IPS-20b (cell line): ENCODE measurements at regions not wholly inside any gene's neighbourhood (a gene's known extent, or its start where the extent isn't known, plus 50 kb on each side); places are given as distances from the start of the nearest gene placed in this dataset.

ENCODE experiments used
- H3K27ac ChIP-seq: one replicate; pipeline ENCODE4 v1.5.1; 2013; ENCODE audit warnings: low read length
- H3K27me3 ChIP-seq: 2 replicates; pipeline ENCODE4 v1.6.1; 2013; ENCODE audit warnings: mild to moderate bottlenecking, low read length, inconsistent platforms; ENCODE audit not compliant: insufficient read depth
- H3K36me3 ChIP-seq: 2 replicates; pipeline ENCODE4 v1.6.1; 2013; ENCODE audit warnings: low read depth, mild to moderate bottlenecking, inconsistent platforms, low read length, moderate library complexity; ENCODE audit not compliant: insufficient read depth
- H3K4me1 ChIP-seq: 2 replicates; pipeline ENCODE4 v1.6.1; 2013; ENCODE audit warnings: mild to moderate bottlenecking, control low read depth, inconsistent platforms, low read length, moderate library complexity; ENCODE audit not compliant: insufficient read depth
- H3K4me3 ChIP-seq: 2 replicates; pipeline ENCODE4 v1.5.1; 2013; ENCODE audit warnings: mild to moderate bottlenecking, low read length, inconsistent platforms
- H3K9ac ChIP-seq: 2 replicates; pipeline ENCODE4 v1.6.1; 2013; ENCODE audit warnings: low read depth, mild to moderate bottlenecking, inconsistent platforms, low read length, moderate library complexity
- H3K9me3 ChIP-seq: 2 replicates; pipeline ENCODE4 v1.6.1; 2013; ENCODE audit warnings: mild to moderate bottlenecking, low read depth, low read length, inconsistent platforms; ENCODE audit not compliant: insufficient read depth

DNA sequence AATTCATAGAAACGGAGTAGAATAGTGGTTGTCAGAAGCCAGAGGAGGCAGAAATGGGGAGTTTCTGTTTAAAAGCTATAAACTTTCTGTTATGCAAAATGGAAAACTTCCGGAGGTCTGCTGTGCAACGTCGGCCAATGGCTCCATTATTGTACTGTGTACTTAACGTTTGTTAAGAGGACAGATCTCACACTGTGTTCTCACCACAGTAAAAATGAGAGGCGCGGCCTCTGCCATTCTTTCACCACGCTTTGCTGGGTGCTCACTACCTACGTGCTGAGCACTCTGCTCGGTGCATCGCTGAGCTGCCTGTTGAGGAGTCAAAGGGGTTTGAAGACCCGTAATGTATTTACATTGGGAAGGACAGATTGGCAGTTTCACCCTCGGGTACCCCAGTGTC, 218.8 kb upstream of the B3GAT1 start:
- Histone ChIP-seq H3K27me3 (no peaks in the 10 kb centered on the region), H3K9me3 (no peaks in the 10 kb centered on the region), H3K27ac (no peak overlapping the region), H3K4me3 (no peak overlapping the region), H3K4me1 (no peaks in the 10 kb centered on the region), H3K9ac (no peak overlapping the region), H3K36me3 (no peaks in the 10 kb centered on the region)

- H3K9ac ChIP-seq: no peak overlapping the region
- no peaks in the 10 kb centered on the region for H3K36me3 ChIP-seq
- H3K27me3 ChIP-seq: no peaks in the 10 kb centered on the region
- H3K9me3 ChIP-seq: no peaks in the 10 kb centered on the region
- H3K27ac ChIP-seq: no peak overlapping the region
- no peak overlapping the region for H3K4me3 ChIP-seq
- H3K4me1 ChIP-seq: no peaks in the 10 kb centered on the region
Measured at GRCh38 chr11:134628426-134628825, 216.4 kb upstream of the B3GAT1 start.

DNA sequence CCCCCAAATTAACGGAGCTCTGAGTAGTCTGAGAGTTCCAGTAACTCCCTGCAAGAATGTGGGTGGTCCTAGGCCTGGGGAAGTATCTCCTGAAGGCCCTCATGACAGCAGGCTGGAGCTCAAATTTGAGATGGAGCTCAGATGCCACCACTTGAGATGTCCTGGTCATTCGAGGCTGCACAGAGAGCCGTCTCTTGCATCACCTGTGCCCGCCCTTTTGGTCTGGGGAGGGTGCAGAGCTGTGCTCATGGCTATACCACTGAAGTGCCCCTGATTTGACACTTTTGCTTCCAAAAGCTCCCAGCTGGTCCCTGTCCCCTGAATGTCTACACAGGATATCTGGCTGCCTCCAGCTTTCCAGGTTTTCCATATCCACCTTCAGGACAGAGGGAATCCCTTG, 214.0 kb upstream of the B3GAT1 start:
- no peaks in the 10 kb centered on the region for H3K27me3 ChIP-seq
- H3K36me3 ChIP-seq: no peaks in the 10 kb centered on the region
- H3K9me3 ChIP-seq: no peaks in the 10 kb centered on the region
- H3K9ac ChIP-seq: no peak overlapping the region
- H3K4me3 ChIP-seq: no peak overlapping the region
- H3K4me1 ChIP-seq: no peaks in the 10 kb centered on the region
- no peak overlapping the region for H3K27ac ChIP-seq

GRCh38 chr11:134625631-134626030, 213.6 kb upstream of the B3GAT1 start:
- Histone ChIP-seq H3K4me1 (no peaks in the 10 kb centered on the region), H3K27me3 (no peaks in the 10 kb centered on the region), H3K9me3 (no peaks in the 10 kb centered on the region), H3K27ac (no peak overlapping the region), H3K36me3 (no peaks in the 10 kb centered on the region), H3K4me3 (no peak overlapping the region), H3K9ac (no peak overlapping the region)

DNA sequence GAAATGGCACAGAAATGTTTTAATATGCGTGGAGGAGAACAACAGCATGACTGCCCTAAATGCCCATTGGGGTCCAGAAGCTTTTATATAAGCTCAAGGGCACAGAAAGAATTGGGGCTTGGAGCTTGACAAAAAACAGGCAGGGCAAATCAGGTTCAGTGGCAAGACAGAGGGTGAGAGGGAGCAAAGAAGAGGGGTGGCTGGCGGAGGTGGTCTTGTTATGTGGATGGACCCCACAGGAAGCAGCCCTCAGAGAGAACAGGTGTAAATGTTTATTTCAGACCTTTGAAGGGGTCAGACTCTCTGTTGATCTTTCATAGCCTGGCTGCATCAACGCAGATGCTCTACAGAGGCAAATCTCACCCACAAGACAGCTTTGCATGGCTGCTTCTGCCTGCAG, 213.1 kb upstream of the B3GAT1 start:
- no peaks in the 10 kb centered on the region for H3K36me3 ChIP-seq
- no peaks in the 10 kb centered on the region for H3K9me3 ChIP-seq

DNA sequence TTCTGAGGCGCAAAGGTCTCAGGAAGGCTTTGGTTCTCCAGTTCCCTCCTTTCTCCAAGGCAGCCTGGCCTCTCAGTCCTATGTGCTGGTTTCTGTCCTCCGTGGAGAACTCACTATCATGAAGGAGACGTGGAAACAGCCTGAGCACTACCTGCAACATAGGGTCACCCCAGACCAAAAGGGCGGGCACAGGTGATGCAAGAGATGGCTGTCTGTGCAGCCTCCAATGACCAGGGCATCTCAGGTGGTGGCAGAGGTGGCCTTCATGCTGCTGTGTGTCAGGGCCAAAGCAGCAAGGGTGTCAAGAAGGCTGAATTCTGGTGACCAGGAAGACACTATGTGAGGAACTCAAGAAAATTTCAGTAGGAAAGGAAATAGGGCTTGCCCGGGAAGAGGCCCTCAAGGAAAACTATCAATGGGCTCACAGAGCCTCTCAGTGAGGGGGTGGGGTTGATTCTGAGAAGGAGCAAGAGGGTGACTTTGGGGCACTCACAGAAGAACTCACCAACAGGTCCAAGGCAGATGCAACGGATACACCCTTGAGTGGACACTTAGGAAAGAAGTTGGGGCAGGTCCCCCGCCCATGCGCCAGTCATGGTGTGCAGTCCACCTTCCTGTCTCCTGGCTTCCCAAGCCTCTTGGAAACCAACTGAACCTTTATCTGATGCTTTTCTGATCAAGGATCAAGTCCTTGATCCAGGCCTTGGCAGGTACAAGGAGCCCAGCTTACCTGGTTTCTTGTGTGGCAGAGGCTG, 212.3 kb upstream of the B3GAT1 start:
- Histone ChIP-seq H3K27ac (no peak overlapping the region), H3K9me3 (no peaks in the 10 kb centered on the region), H3K36me3 (no peaks in the 10 kb centered on the region), H3K9ac (no peak overlapping the region), H3K4me1 (no peaks in the 10 kb centered on the region), H3K4me3 (no peak overlapping the region), H3K27me3 (no peaks in the 10 kb centered on the region)

More for the DNA sequence above, 213.1 kb upstream of the B3GAT1 start:
- no peak overlapping the region for H3K4me3 ChIP-seq
- H3K4me1 ChIP-seq: no peaks in the 10 kb centered on the region
- H3K9ac ChIP-seq: no peak overlapping the region
- H3K27ac ChIP-seq: no peak overlapping the region
- no peaks in the 10 kb centered on the region for H3K27me3 ChIP-seq

- no peaks in the 10 kb centered on the region for H3K27me3 ChIP-seq
- no peak overlapping the region for H3K27ac ChIP-seq
- H3K9ac ChIP-seq: no peak overlapping the region
- H3K9me3 ChIP-seq: no peaks in the 10 kb centered on the region
- no peaks in the 10 kb centered on the region for H3K36me3 ChIP-seq
- H3K4me1 ChIP-seq: no peaks in the 10 kb centered on the region
- no peak overlapping the region for H3K4me3 ChIP-seq
Measured at GRCh38 chr11:134623711-134624110, 211.7 kb upstream of the B3GAT1 start.

GRCh38 chr11:134622458-134622857, 210.4 kb upstream of the B3GAT1 start:
- Histone ChIP-seq H3K9me3 (no peaks in the 10 kb centered on the region), H3K9ac (no peak overlapping the region), H3K4me1 (no peaks in the 10 kb centered on the region)

GRCh38 chr11:134617360-134617759, 205.3 kb upstream of the B3GAT1 start:
- no peak overlapping the region for H3K27ac ChIP-seq
- H3K9ac ChIP-seq: no peak overlapping the region
- no peaks in the 10 kb centered on the region for H3K36me3 ChIP-seq
- H3K4me1 ChIP-seq: no peaks in the 10 kb centered on the region
- H3K4me3 ChIP-seq: no peak overlapping the region
- H3K27me3 ChIP-seq: peaks cover 6% of the 10 kb centered on the region; the same call in 1 of the 2 replicates
- no peaks in the 10 kb centered on the region for H3K9me3 ChIP-seq

More at GRCh38 chr11:134622458-134622857, 210.4 kb upstream of the B3GAT1 start:
- Histone ChIP-seq H3K36me3 (no peaks in the 10 kb centered on the region), H3K27me3 (no peaks in the 10 kb centered on the region), H3K4me3 (no peak overlapping the region), H3K27ac (no peak overlapping the region)

DNA sequence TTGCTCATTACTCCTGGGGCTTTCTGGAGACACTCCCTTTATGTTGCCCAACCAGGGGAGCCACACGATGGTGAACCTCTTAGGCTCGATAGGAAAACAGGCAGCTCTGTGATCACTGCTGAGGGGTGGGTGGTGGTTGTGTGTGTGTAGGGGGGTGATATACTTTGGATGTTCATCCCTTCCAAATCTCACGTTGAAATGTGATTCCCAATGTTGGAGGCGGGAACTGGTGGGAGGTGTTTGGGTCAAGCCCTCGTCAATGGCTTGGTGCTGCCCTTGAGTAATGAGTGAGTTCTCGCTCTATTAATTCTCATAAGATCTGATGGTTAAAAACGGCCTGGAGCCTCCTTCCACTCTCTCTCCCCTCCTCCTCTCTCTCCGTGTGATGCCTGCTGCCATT, 204.0 kb upstream of the B3GAT1 start:
- Histone ChIP-seq H3K4me1 (no peaks in the 10 kb centered on the region), H3K27me3 (peaks cover 6% of the 10 kb centered on the region; the same call in 1 of the 2 replicates), H3K9me3 (no peaks in the 10 kb centered on the region), H3K4me3 (no peak overlapping the region), H3K36me3 (no peaks in the 10 kb centered on the region), H3K27ac (no peak overlapping the region), H3K9ac (no peak overlapping the region)

- Histone ChIP-seq H3K27me3 (peaks cover 6% of the 10 kb centered on the region; the same call in 1 of the 2 replicates), H3K4me1 (no peaks in the 10 kb centered on the region), H3K9me3 (no peaks in the 10 kb centered on the region), H3K36me3 (no peaks in the 10 kb centered on the region), H3K4me3 (no peak overlapping the region), H3K9ac (no peak overlapping the region), H3K27ac (no peak overlapping the region)
Measured at GRCh38 chr11:134615041-134615615, 203.1 kb upstream of the B3GAT1 start.

- Histone ChIP-seq H3K27ac (no peak overlapping the region), H3K4me1 (no peaks in the 10 kb centered on the region), H3K9me3 (no peaks in the 10 kb centered on the region), H3K4me3 (no peak overlapping the region), H3K27me3 (peaks cover 6% of the 10 kb centered on the region; the same call in 1 of the 2 replicates), H3K36me3 (no peaks in the 10 kb centered on the region), H3K9ac (no peak overlapping the region)
Measured at GRCh38 chr11:134614141-134614540, 202.1 kb upstream of the B3GAT1 start.
